K562 (cell line): ENCODE measurements at regions not wholly inside any gene's neighbourhood (a gene's known extent, or its start where the extent isn't known, plus 50 kb on each side); places are given as distances from the start of the nearest gene placed in this dataset.

ENCODE experiments used
- ATAC-seq: fragments of 200-7000 bp; cut with Tn5 transposase; 3 replicates; pipeline ENCODE4 v1.9.1; 2020; ENCODE audit warnings: moderate library complexity
- BruUV-seq: library from RNA; stranded (reverse); fragments of 400-500 nt; replicated peaks from 2 replicates; lab custom pipeline; 2021; lab: Mats Ljungman, UMichigan
- CTCF ChIA-PET: fragments of 300-600 bp; formaldehyde crosslinking; extraction: SDS; loops from one replicate; lab custom pipeline; 2021; ENCODE audit warnings: low intra/inter-chr PET ratio; lab: Yijun Ruan, JAX
- POLR2A ChIA-PET: fragments of 300-600, 350-650 bp; sonication (Branson Sonifier 250); formaldehyde crosslinking; extraction: SDS; loops from one replicate; lab custom pipeline; 2021; ENCODE audit warnings: antibody characterized with exemption, inconsistent platforms; lab: Yijun Ruan, JAX
- DNase-seq, 4 experiments: peaks; one replicate each; pipeline versions ENCODE4 v3.0.0 to v3.0.0-alpha.2; 2011 to 2018; ENCODE audit warnings: low spot score in 3 of 4, mixed read lengths in 3 of 4; ENCODE audit errors: extremely low read depth in 1 of 4
- FAIRE-seq: peaks from 2 replicates; lab custom pipeline; 2011; peaks lifted over from hg19 to GRCh38; lab: Jason Lieb, UNC
- H2AFZ ChIP-seq: 2 replicates; pipeline ENCODE4 v1.6.0; 2011; ENCODE audit warnings: low read depth, low read length, control low read depth, inconsistent platforms
- H3K27ac ChIP-seq: fragments of 200-600 bp; 3 replicates; pipeline ENCODE4 v1.8.0; 2011; ENCODE audit warnings: low read depth, mild to moderate bottlenecking, control low read depth, inconsistent platforms, low read length, moderate library complexity, mixed read lengths; ENCODE audit errors: extremely low read depth
- H3K27me3 ChIP-seq, 2 experiments: fragments of 300-600 bp in 1 of 2; 2 replicates in 1 of 2; 3 replicates in 1 of 2; pipeline versions ENCODE4 v1.6.0 to v1.8.0; 2011; ENCODE audit warnings: inconsistent platforms in 2 of 2, low read length in 2 of 2, mild to moderate bottlenecking in 1 of 2, mixed read lengths in 1 of 2, moderate library complexity in 1 of 2; ENCODE audit not compliant: control insufficient read depth in 2 of 2, insufficient read depth in 2 of 2
- H3K36me3 ChIP-seq: fragments of 300-600 bp; 3 replicates; pipeline ENCODE4 v1.8.0; 2011; ENCODE audit warnings: mild to moderate bottlenecking, low read length, inconsistent platforms; ENCODE audit not compliant: control insufficient read depth, insufficient read depth
- H3K4me1 ChIP-seq, 2 experiments: fragments of 200-600 bp in 1 of 2; replicated peaks in 1 of 2; 2 replicates in 1 of 2; 3 replicates in 1 of 2; pipeline versions ENCODE4 v1.5.1 to v1.8.0; 2011; ENCODE audit warnings: inconsistent platforms in 2 of 2, low read length in 2 of 2, mild to moderate bottlenecking in 1 of 2, mixed read lengths in 1 of 2, moderate library complexity in 1 of 2; ENCODE audit not compliant: control insufficient read depth in 2 of 2, insufficient read depth in 2 of 2
- H3K4me2 ChIP-seq: 2 replicates; pipeline ENCODE4 v1.6.1; 2011; ENCODE audit warnings: low read length, control low read depth, inconsistent platforms, mixed read lengths; ENCODE audit not compliant: insufficient read depth
- H3K4me3 ChIP-seq: fragments of 200-600 bp; sonication (generic), shearing (Covaris generic); 2 replicates; pipeline ENCODE4 v1.5.1; 2016; ENCODE audit warnings: control low read depth, inconsistent platforms
- H3K79me2 ChIP-seq: fragments of 200-600 bp; 3 replicates; pipeline ENCODE4 v1.8.0; 2011; ENCODE audit warnings: low read length, inconsistent platforms; ENCODE audit not compliant: control insufficient read depth, insufficient read depth
- H3K9ac ChIP-seq, 2 experiments: 2 replicates each; pipeline versions ENCODE4 v1.6.0 to v1.6.1; 2011; ENCODE audit warnings: low read depth in 2 of 2, low read length in 2 of 2, control low read depth in 1 of 2, inconsistent platforms in 1 of 2, mild to moderate bottlenecking in 1 of 2, mixed read lengths in 1 of 2; ENCODE audit not compliant: insufficient read depth in 1 of 2
- H3K9me1 ChIP-seq: one replicate; pipeline ENCODE4 v1.6.0; 2011; ENCODE audit warnings: inconsistent platforms, mild to moderate bottlenecking, low read length, moderate library complexity; ENCODE audit not compliant: control insufficient read depth, insufficient read depth
- H3K9me3 ChIP-seq: replicated peaks from 2 replicates; pipeline ENCODE4 v1.5.1; 2011; ENCODE audit warnings: low read depth, low read length, inconsistent platforms; ENCODE audit not compliant: control insufficient read depth, insufficient read depth
- H4K20me1 ChIP-seq: replicated peaks from 2 replicates; pipeline ENCODE4 v1.6.1; 2011; ENCODE audit warnings: low read length, inconsistent platforms, mixed read lengths; ENCODE audit not compliant: control insufficient read depth, insufficient read depth
- CC2D1A ChIP-seq: fragments of 450-650 bp; IDR thresholded peaks from 2 replicates; pipeline ENCODE4 v1.6.1; 2017; ENCODE audit warnings: mild to moderate bottlenecking
- CREB5 ChIP-seq: fragments of 250-450 bp; sonication (Bioruptor Pico); IDR thresholded peaks from 2 replicates; pipeline ENCODE4 v1.5.0; 2020; ENCODE audit warnings: mild to moderate bottlenecking
- E2F3 ChIP-seq: fragments of 250-450 bp; sonication (Bioruptor Pico); IDR thresholded peaks from 2 replicates; pipeline ENCODE4 v1.4.0; 2020; ENCODE audit warnings: mild to moderate bottlenecking
- ETV6 ChIP-seq, 3 experiments: fragments of 150-350 bp in 1 of 3; sonication (generic) in 1 of 3; formaldehyde crosslinking in 1 of 3; IDR thresholded peaks; 2 replicates each; pipeline versions ENCODE4 v1.6.1 to v1.8.0; 2014 to 2022; ENCODE audit warnings: borderline replicate concordance in 2 of 3, low read depth in 2 of 3, antibody characterized with exemption in 1 of 3, low read length in 1 of 3, mild to moderate bottlenecking in 1 of 3, missing genetic modification reagents in 1 of 3
- GTF2B ChIP-seq: IDR thresholded peaks from 2 replicates; pipeline ENCODE4 v1.6.1; 2011; ENCODE audit not compliant: insufficient read length; ENCODE audit errors: extremely low read depth
- HCFC1 ChIP-seq: IDR thresholded peaks from 2 replicates; pipeline ENCODE4 v1.6.1; 2012; ENCODE audit warnings: low read depth, low read length, improper control_type of control experiment
- PHF21A ChIP-seq: fragments of 450-650 bp; IDR thresholded peaks from 2 replicates; pipeline ENCODE4 v1.6.1; 2017; ENCODE audit warnings: low read depth, borderline replicate concordance
- SNRNP70 ChIP-seq: fragments of 200-400 bp; formaldehyde crosslinking; optimal IDR thresholded peaks from 2 replicates; pipeline ENCODE3; 2017; ENCODE audit warnings: low read depth, low read length
- SRSF7 ChIP-seq: fragments of 200-400 bp; formaldehyde crosslinking; optimal IDR thresholded peaks from 2 replicates; pipeline ENCODE3; 2017; ENCODE audit warnings: mild to moderate bottlenecking, low read depth, low read length
- STAT6 ChIP-seq: sonication (generic); formaldehyde crosslinking; IDR thresholded peaks from 2 replicates; pipeline ENCODE4 v1.8.1; 2023; ENCODE audit warnings: mild to moderate bottlenecking, missing genetic modification reagents
- TCF3 ChIP-seq: sonication (generic); formaldehyde crosslinking; IDR thresholded peaks from 2 replicates; pipeline ENCODE4 v1.4.0; 2020; ENCODE audit warnings: mild to moderate bottlenecking, missing genetic modification reagents
- ZNF324 ChIP-seq: fragments of 250-450 bp; sonication (Bioruptor Pico); IDR thresholded peaks from 2 replicates; pipeline ENCODE4 v1.4.0; 2020; ENCODE audit warnings: mild to moderate bottlenecking
- ZNF766 ChIP-seq: fragments of 200-800 bp; sonication (Bioruptor generic); conservative IDR thresholded peaks from 2 replicates; pipeline ENCODE4 v1.6.1; 2016; ENCODE audit warnings: missing genetic modification characterization, missing compliant biosample characterization
- WGBS: fragments of 100-300 bp; shearing (Covaris generic); methylation state at CpG from one replicate; pipeline ENCODE4 v1.1.6; 2016; ENCODE audit warnings: low coverage, mixed read lengths; ENCODE audit not compliant: insufficient coverage; ENCODE audit errors: missing lambda C conversion rate; 5-methylcytosine and 5-hydroxymethylcytosine counted together
- in situ Hi-C: fragments of 300-500 bp; cut with MboI; formaldehyde crosslinking; loops from 4 replicates; pipeline ENCODE4 v1.15.0; 2018; ENCODE audit warnings: inconsistent platforms, mixed read lengths
- intact Hi-C: fragments of 100-400 bp; cut with micrococcal nuclease; formaldehyde crosslinking; loops from 2 replicates; pipeline ENCODE4 v1.14.2; 2022

- no TSS peak for BruUV-seq
Measured at GRCh38 chr4:176897226-176897625, 104.5 kb upstream of the VEGFC start.

GRCh38 chr4:176898791-176899190, 106.1 kb upstream of the VEGFC start:
- Histone ChIP-seq H2AFZ (no peak overlapping the region), H3K27me3 (no peaks in the 10 kb centered on the region), H3K9me1 (no peaks in the 10 kb centered on the region), H4K20me1 (no peaks in the 10 kb centered on the region), H3K27ac (no peak overlapping the region), H3K9ac (no peak overlapping the region), H3K4me2 (no peak overlapping the region), H3K36me3 (no peaks in the 10 kb centered on the region), H3K4me3 (no peak overlapping the region), H3K4me1 (no peaks in the 10 kb centered on the region), H3K9me3 (no peaks in the 10 kb centered on the region), H3K79me2 (no peaks in the 10 kb centered on the region)
- intact Hi-C loops (no loop called here), in situ Hi-C loops (no loop called here)
- no peak for ATAC-seq
- ChIA-PET CTCF (no interaction called here), POLR2A (no interaction called here)
- no peak for DNase-seq
- no peak for FAIRE-seq
- 0% methylated on average over 2 of the region's 2 CpGs for WGBS
- BruUV-seq, result no TSS peak
- no peak for TF ChIP-seq STAT6 (CRISPR knock-in tag)
- no peak for TF ChIP-seq SNRNP70
- TF ChIP-seq ZNF766 (CRISPR knock-in tag), result no peak
- TF ChIP-seq HCFC1, result no peak
- TF ChIP-seq PHF21A, result no peak
- no peak for TF ChIP-seq GTF2B
- TF ChIP-seq SRSF7, result no peak
- no peak for TF ChIP-seq ZNF324 (CRISPR knock-in tag)
- TF ChIP-seq CREB5 (CRISPR knock-in tag), result no peak
- TF ChIP-seq CC2D1A, result no peak
- TF ChIP-seq E2F3 (CRISPR knock-in tag), result no peak
- TF ChIP-seq TCF3 (CRISPR knock-in tag), result no peak

More at GRCh38 chr4:176897226-176897625, 104.5 kb upstream of the VEGFC start:
- ATAC-seq (no peak), DNase-seq (no peak), FAIRE-seq (no peak)
- CTCF ChIA-PET, result no interaction called here
- H3K27me3 ChIP-seq, result no peaks in the 10 kb centered on the region
- H3K9me1 ChIP-seq, result no peaks in the 10 kb centered on the region
- TF ChIP-seq ETV6 (IDR thresholded peaks at IDR 0.05; ENCODE audit: borderline replicate concordance in 1 of 2, low read depth in 2 of 2, low read length in 1 of 2) (no peak), ETV6 (CRISPR knock-in tag; IDR thresholded peaks at IDR 0.05; ENCODE audit: borderline replicate concordance) (no peak)
- H3K27ac ChIP-seq, result no peak overlapping the region
- no peak overlapping the region for H3K9ac ChIP-seq
- POLR2A ChIA-PET, result no interaction called here
- H3K79me2 ChIP-seq, result no peaks in the 10 kb centered on the region
- no peaks in the 10 kb centered on the region for H4K20me1 ChIP-seq
- no peak overlapping the region for H2AFZ ChIP-seq
- H3K9me3 ChIP-seq, result no peaks in the 10 kb centered on the region
- no peak overlapping the region for H3K4me3 ChIP-seq
- no peaks in the 10 kb centered on the region for H3K36me3 ChIP-seq
- intact Hi-C loops, result no loop called here
- WGBS, result 0% methylated on average over 2 of the region's 2 CpGs
- in situ Hi-C loops, result no loop called here
- H3K4me1 ChIP-seq, result no peaks in the 10 kb centered on the region
- H3K4me2 ChIP-seq, result no peak overlapping the region
